ENCODE measurements at regions not wholly inside any gene's neighbourhood (a gene's known extent, or its start where the extent isn't known, plus 50 kb on each side); places are given as distances from the start of the nearest gene placed in this dataset.

DNA sequence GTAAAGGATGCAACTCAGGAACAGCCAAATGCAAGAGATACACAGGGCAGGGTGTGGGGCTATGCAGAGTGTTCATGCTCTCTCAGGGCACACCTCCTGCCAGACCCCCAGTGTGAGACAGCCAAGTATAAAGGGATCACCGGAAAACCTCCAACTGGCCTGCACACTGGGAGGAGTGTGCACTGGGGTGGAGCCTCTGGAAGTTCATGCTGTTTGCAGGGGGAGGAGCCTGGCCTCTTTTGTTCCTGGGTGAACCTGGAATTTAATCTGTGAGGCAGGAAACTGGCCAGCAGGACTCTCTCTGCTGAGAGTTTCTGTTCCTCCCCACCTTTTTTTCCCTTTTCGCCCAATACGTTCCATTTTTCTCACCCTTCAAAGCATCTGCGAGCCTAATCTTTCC, 204.1 kb downstream of the WNT5A start:
- TF ChIP-seq, protein P1, sequence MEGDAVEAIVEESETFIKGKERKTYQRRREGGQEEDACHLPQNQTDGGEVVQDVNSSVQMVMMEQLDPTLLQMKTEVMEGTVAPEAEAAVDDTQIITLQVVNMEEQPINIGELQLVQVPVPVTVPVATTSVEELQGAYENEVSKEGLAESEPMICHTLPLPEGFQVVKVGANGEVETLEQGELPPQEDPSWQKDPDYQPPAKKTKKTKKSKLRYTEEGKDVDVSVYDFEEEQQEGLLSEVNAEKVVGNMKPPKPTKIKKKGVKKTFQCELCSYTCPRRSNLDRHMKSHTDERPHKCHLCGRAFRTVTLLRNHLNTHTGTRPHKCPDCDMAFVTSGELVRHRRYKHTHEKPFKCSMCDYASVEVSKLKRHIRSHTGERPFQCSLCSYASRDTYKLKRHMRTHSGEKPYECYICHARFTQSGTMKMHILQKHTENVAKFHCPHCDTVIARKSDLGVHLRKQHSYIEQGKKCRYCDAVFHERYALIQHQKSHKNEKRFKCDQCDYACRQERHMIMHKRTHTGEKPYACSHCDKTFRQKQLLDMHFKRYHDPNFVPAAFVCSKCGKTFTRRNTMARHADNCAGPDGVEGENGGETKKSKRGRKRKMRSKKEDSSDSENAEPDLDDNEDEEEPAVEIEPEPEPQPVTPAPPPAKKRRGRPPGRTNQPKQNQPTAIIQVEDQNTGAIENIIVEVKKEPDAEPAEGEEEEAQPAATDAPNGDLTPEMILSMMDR (IDR thresholded peaks at IDR 0.05; ENCODE audit: insufficient read depth, low read length, severe bottlenecking) = no peak
- no peaks in the 10 kb centered on the region for H3K27me3 ChIP-seq (ENCODE audit: control insufficient read depth, insufficient read depth, low read length)
- no peak for FAIRE-seq

DNA sequence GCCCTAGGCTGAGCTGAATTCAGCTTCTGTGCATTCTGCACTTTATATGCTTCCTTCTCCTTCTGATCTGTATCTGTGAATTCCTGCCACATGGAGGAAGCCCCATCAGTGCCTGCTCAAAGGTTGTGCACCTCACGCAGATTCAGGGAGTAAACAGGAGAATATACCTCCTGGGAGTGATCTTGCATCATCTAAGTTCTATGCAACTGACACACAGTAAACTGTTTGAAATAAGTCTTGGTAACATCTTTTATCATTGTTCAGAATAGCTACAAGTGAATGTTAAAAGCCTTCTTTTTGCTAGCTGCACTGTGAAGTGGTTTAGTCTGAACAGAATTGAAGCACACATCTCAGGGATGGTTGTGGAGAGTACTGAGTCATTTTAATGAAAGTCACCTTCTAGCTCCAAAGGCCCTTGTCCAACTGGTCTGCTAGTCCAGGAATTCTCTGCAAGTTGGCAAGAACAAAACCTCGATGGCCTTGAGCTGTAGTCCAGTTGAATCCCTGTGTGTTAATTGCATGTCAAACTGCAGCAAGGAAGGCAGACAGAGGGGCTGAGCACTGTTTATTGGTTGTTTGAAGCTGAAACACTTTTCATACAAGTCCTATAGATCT, 215.0 kb downstream of the WNT5A start:
- DNase-seq (ENCODE audit: low read depth) (no peak), FAIRE-seq (peak; percentile 18)
- no peaks in the 10 kb centered on the region for H3K36me3 ChIP-seq (ENCODE audit: control insufficient read depth, insufficient read depth, low read length)
- H3K4me3 ChIP-seq (ENCODE audit: low read depth, low read length) = no peak overlapping the region
- no peaks in the 10 kb centered on the region for H3K27me3 ChIP-seq (ENCODE audit: control insufficient read depth, insufficient read depth, low read length)
- TF ChIP-seq, protein P1 (IDR thresholded peaks at IDR 0.05; ENCODE audit: insufficient read depth, low read length, severe bottlenecking) = no peak

More for the DNA sequence above, 204.1 kb downstream of the WNT5A start:
- Histone ChIP-seq H3K4me3 (ENCODE audit: low read depth, low read length) (no peak overlapping the region), H3K36me3 (ENCODE audit: control insufficient read depth, insufficient read depth, low read length) (no peaks in the 10 kb centered on the region)
- no peak for DNase-seq (ENCODE audit: low read depth)

DNA sequence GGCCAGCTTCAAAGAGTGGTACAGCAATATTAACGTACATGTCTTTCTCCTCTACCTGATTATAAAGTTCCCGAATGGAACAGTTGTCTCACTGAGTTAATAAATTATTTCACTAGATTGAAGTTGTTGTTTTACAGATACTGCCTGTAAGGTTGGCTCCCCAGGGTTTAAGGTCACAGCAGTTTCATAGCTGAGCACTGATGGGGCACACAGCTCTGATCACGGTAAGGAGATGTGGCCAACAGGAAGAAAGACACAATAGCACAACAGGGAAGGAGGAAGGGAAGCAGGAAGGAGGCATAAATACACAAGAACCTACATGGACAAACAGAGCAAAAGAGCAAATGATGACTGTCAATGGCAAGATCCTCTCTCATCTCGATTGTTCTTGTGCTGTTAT, 215.6 kb downstream of the WNT5A start:
- H3K36me3 ChIP-seq (ENCODE audit: control insufficient read depth, insufficient read depth, low read length) = no peaks in the 10 kb centered on the region

DNA sequence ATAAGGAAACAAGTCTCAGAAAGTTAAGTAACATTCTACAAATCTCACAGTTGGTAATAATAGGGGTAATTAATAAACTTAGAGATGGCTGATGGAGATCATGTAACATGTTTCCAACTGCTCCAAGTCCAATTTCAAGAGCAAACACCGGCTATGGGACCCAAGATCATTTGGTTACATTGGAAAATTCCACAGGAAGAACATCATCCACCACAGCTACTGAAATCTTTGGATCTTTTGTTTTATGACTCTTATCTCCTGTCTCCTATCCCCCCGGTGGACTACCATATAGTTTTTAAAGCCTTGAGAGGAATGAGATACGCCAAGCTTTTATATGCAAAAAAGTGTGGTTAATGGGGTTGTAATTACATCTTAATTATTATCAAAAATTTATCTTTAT, 216.1 kb downstream of the WNT5A start:
- H3K27me3 ChIP-seq (ENCODE audit: control insufficient read depth, insufficient read depth, low read length) = no peaks in the 10 kb centered on the region
- TF ChIP-seq, protein P1 (IDR thresholded peaks at IDR 0.05; ENCODE audit: insufficient read depth, low read length, severe bottlenecking) = no peak
- H3K36me3 ChIP-seq (ENCODE audit: control insufficient read depth, insufficient read depth, low read length) = no peaks in the 10 kb centered on the region
- H3K4me3 ChIP-seq (ENCODE audit: low read depth, low read length) = no peak overlapping the region
- DNase-seq (ENCODE audit: low read depth) (no peak), FAIRE-seq (no peak)

More for the DNA sequence above, 215.6 kb downstream of the WNT5A start:
- no peak for FAIRE-seq
- Histone ChIP-seq H3K27me3 (ENCODE audit: control insufficient read depth, insufficient read depth, low read length) (no peaks in the 10 kb centered on the region), H3K4me3 (ENCODE audit: low read depth, low read length) (no peak overlapping the region)
- TF ChIP-seq, protein P1 (IDR thresholded peaks at IDR 0.05; ENCODE audit: insufficient read depth, low read length, severe bottlenecking) = no peak
- DNase-seq (ENCODE audit: low read depth) = no peak

DNA sequence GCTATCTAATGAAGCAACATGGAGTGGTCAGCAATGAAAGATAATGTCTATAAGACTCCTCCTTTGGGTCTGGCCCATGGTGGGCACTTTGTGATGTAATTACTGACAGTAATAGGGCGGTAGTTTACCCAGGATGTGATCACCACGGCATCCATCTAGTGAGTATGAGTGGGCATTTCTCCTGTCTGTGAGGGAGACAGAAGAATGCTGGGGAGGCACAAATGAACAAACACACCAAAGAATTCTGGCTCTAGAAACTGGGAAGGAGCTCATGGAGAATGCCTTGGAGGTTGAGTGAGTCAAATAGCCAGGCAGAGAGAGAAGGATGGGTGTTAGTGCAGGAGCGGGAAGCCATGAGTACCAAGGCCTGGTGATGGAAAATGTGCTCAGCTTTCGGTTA, 217.5 kb downstream of the WNT5A start:
- TF ChIP-seq, protein P1 (IDR thresholded peaks at IDR 0.05; ENCODE audit: insufficient read depth, low read length, severe bottlenecking) = no peak
- no peaks in the 10 kb centered on the region for H3K27me3 ChIP-seq (ENCODE audit: control insufficient read depth, insufficient read depth, low read length)
- FAIRE-seq (no peak), DNase-seq (ENCODE audit: low read depth) (no peak)
- H3K36me3 ChIP-seq (ENCODE audit: control insufficient read depth, insufficient read depth, low read length) = no peaks in the 10 kb centered on the region
- no peak overlapping the region for H3K4me3 ChIP-seq (ENCODE audit: low read depth, low read length)

DNA sequence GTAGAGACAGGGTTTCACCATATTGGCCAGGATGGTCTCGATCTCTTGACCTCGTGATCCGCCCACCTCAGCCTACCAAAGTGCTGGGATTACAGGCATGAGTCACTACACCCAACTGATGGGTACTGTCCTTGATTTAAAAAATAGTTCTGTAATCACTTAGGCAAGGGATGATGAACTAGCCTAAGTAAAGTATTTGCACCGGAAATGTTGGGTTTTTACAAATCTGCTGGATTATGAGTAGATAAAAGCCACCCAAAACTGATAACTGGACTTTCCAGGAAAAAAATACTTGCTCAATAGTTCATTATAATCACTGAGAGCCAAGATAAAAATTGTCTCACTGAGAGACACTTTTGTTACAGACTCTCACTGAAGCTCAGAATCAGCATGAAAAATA, 218.0 kb downstream of the WNT5A start:
- TF ChIP-seq, protein P1 (IDR thresholded peaks at IDR 0.05; ENCODE audit: insufficient read depth, low read length, severe bottlenecking) = no peak
- H3K4me3 ChIP-seq (ENCODE audit: low read depth, low read length) = no peak overlapping the region

More for the DNA sequence above, 218.0 kb downstream of the WNT5A start:
- DNase-seq (ENCODE audit: low read depth) (no peak), FAIRE-seq (no peak)
- Histone ChIP-seq H3K36me3 (ENCODE audit: control insufficient read depth, insufficient read depth, low read length) (no peaks in the 10 kb centered on the region), H3K27me3 (ENCODE audit: control insufficient read depth, insufficient read depth, low read length) (no peaks in the 10 kb centered on the region)

Data from bronchial epithelial cell (primary cell).